ENCODE measurements at regions not wholly inside any gene's neighbourhood (a gene's known extent, or its start where the extent isn't known, plus 50 kb on each side); places are given as distances from the start of the nearest gene placed in this dataset.

- no peaks in the 10 kb centered on the region for H4K20me1 ChIP-seq (ENCODE audit: control insufficient read depth, insufficient read depth)
- H3K4me3 ChIP-seq, result no peak overlapping the region
- peaks cover 22% of the 10 kb centered on the region for H3K4me1 ChIP-seq (ENCODE audit: control insufficient read depth, insufficient read depth, low read length)
- POLR2A ChIA-PET, result no interaction called here
- SMC1A ChIA-PET (ENCODE audit: uncharacterized antibody, unreplicated experiment), result interaction anchor here (1.0 kb wide), 1 partner anchor 289 kb away, joined by 3 read pairs; no protein-coding TSS in a partner anchor
- intact Hi-C loops (cut with micrococcal nuclease; ENCODE audit: unreplicated experiment), result no loop called here
- no peak overlapping the region for H3K27ac ChIP-seq (ENCODE audit: control insufficient read depth, insufficient read depth)
- H3K9me3 ChIP-seq (replicated peaks; ENCODE audit: control insufficient read depth, insufficient read depth, low read length), result no peaks in the 10 kb centered on the region
- TF ChIP-seq SUPT20H (IDR thresholded peaks at IDR 0.05; ENCODE audit: borderline replicate concordance, control insufficient read depth, low read depth, low read length), result no peak
- TF ChIP-seq PBX3 (IDR thresholded peaks at IDR 0.05; ENCODE audit: insufficient replicate concordance, low read depth, low read length), result no peak
- TF ChIP-seq CBX5 (IDR thresholded peaks at IDR 0.05; ENCODE audit: low read depth), result no peak
- no peak for TF ChIP-seq MTA2 (IDR thresholded peaks at IDR 0.05; ENCODE audit: low read depth)
- TF ChIP-seq POLR2A (IDR thresholded peaks at IDR 0.05; ENCODE audit: low read depth, low read length), result no peak
- TF ChIP-seq CREM (IDR thresholded peaks at IDR 0.05; ENCODE audit: low read depth), result no peak
- TF ChIP-seq HDAC2 (IDR thresholded peaks at IDR 0.05), result no peak
- no peak for TF ChIP-seq ZBED1 (IDR thresholded peaks at IDR 0.05; ENCODE audit: borderline replicate concordance)
- no peak for TF ChIP-seq KAT2A (conservative IDR thresholded peaks at IDR 0.05; ENCODE audit: control insufficient read depth, low read depth, low read length)
- TF ChIP-seq IKZF2 (IDR thresholded peaks at IDR 0.05), result no peak
- TF ChIP-seq MLLT1 (IDR thresholded peaks at IDR 0.05), result no peak
- no peak for TF ChIP-seq RUNX3 (IDR thresholded peaks at IDR 0.05; ENCODE audit: low read length)
- no peak for TF ChIP-seq ZNF207 (IDR thresholded peaks at IDR 0.05; ENCODE audit: borderline replicate concordance)
- TF ChIP-seq MYB (IDR thresholded peaks at IDR 0.05; ENCODE audit: borderline replicate concordance, low read depth, low read length), result no peak
- TF ChIP-seq MAX (IDR thresholded peaks at IDR 0.05; ENCODE audit: low read depth, low read length), result no peak
- no peak for TF ChIP-seq ZNF622 (IDR thresholded peaks at IDR 0.05)
- no peak for TF ChIP-seq RAD21 (IDR thresholded peaks at IDR 0.05; ENCODE audit: insufficient read depth, low read depth, low read length)
- no peak for TF ChIP-seq SMAD5 (IDR thresholded peaks at IDR 0.05; ENCODE audit: low read depth)
- no TSS peak for BruUV-seq (replicated peaks)
- in situ Hi-C loops (cut with MboI), result loop anchor here (25.0 kb wide), 1 partner anchor 464 kb away; no protein-coding TSS in a partner anchor
- H3K9ac ChIP-seq (ENCODE audit: control insufficient read depth, insufficient read depth, low read length), result no peak overlapping the region
- RAD21 ChIA-PET (ENCODE audit: unreplicated experiment), result no interaction called here
- no peak overlapping the region for H2AFZ ChIP-seq (ENCODE audit: control insufficient read depth, low read depth, low read length)
- H3K4me2 ChIP-seq (ENCODE audit: control insufficient read depth, insufficient read depth), result no peak overlapping the region
- no peaks in the 10 kb centered on the region for H3K36me3 ChIP-seq (ENCODE audit: control insufficient read depth in 2 of 2, insufficient read depth in 2 of 2, low read length in 1 of 2)
- CTCF ChIA-PET, result interaction anchor here (1.2 to 2.1 kb wide), 3 partner anchors 21 to 279 kb away, joined by 3 to 4 read pairs (median 4); no protein-coding TSS in a partner anchor
- H3K79me2 ChIP-seq (ENCODE audit: control insufficient read depth, insufficient read depth, low read length), result no peaks in the 10 kb centered on the region
- 89% methylated on average over 1 of the region's 1 CpG for WGBS (ENCODE audit: insufficient coverage, insufficient replicate concordance, low lambda C conversion rate, missing lambda C conversion rate)
- FAIRE-seq (no peak), ATAC-seq (no peak), DNase-seq (ENCODE audit: low read depth, low spot score) (no peak)
- no peaks in the 10 kb centered on the region for H3K27me3 ChIP-seq (replicated peaks in 1 of 2; ENCODE audit: control insufficient read depth in 2 of 2, insufficient read depth in 2 of 2, low read length in 1 of 2)
Observed at GRCh38 chr7:86947929-86948328, 111.5 kb downstream of the ELAPOR2 start.
